ENCODE measurements at regions not wholly inside any gene's neighbourhood (a gene's known extent, or its start where the extent isn't known, plus 50 kb on each side); places are given as distances from the start of the nearest gene placed in this dataset.

GRCh38 chr13:59111751-59112171, 1052.0 kb downstream of the DIAPH3 start:
- peaks cover 16% of the 10 kb centered on the region for H3K4me1 ChIP-seq (ENCODE audit: insufficient read depth, low read length)
- peak overlapping the region; percentile 24 for H3K4me3 ChIP-seq (ENCODE audit: low read length)
- H3K27me3 ChIP-seq (ENCODE audit: insufficient read depth, low read length): no peaks in the 10 kb centered on the region
- H2AFZ ChIP-seq (ENCODE audit: low read depth, low read length): peak overlapping the region; percentile 87
- no peaks in the 10 kb centered on the region for H3K36me3 ChIP-seq (ENCODE audit: insufficient read depth, low read length)
- H3K9me3 ChIP-seq (ENCODE audit: low read length): no peaks in the 10 kb centered on the region

- H3K27me3 ChIP-seq (ENCODE audit: insufficient read depth, low read length): no peaks in the 10 kb centered on the region
- peak overlapping the region; percentile 87 for H2AFZ ChIP-seq (ENCODE audit: low read depth, low read length)
- H3K9me3 ChIP-seq (ENCODE audit: low read length): no peaks in the 10 kb centered on the region
- H3K4me3 ChIP-seq (ENCODE audit: low read length): peak overlapping the region; percentile 24
- H3K36me3 ChIP-seq (ENCODE audit: insufficient read depth, low read length): no peaks in the 10 kb centered on the region
- peaks cover 16% of the 10 kb centered on the region for H3K4me1 ChIP-seq (ENCODE audit: insufficient read depth, low read length)
Observed at GRCh38 chr13:59112221-59112718, 1051.5 kb downstream of the DIAPH3 start.

- no peaks in the 10 kb centered on the region for H3K36me3 ChIP-seq (ENCODE audit: insufficient read depth, low read length)
- H2AFZ ChIP-seq (ENCODE audit: low read depth, low read length): no peak overlapping the region
- H3K9me3 ChIP-seq (ENCODE audit: low read length): no peaks in the 10 kb centered on the region
- no peaks in the 10 kb centered on the region for H3K27me3 ChIP-seq (ENCODE audit: insufficient read depth, low read length)
- no peaks in the 10 kb centered on the region for H3K4me1 ChIP-seq (ENCODE audit: insufficient read depth, low read length)
- no peak overlapping the region for H3K4me3 ChIP-seq (ENCODE audit: low read length)
Observed at GRCh38 chr13:59119475-59119874, 1044.3 kb downstream of the DIAPH3 start.

- H3K27me3 ChIP-seq (ENCODE audit: insufficient read depth, low read length): no peaks in the 10 kb centered on the region
Observed at GRCh38 chr13:59120297-59120843, 1043.4 kb downstream of the DIAPH3 start.

GRCh38 chr13:59121507-59121906, 1042.2 kb downstream of the DIAPH3 start:
- Histone ChIP-seq H3K4me3 (ENCODE audit: low read length) (no peak overlapping the region), H2AFZ (ENCODE audit: low read depth, low read length) (no peak overlapping the region), H3K4me1 (ENCODE audit: insufficient read depth, low read length) (no peaks in the 10 kb centered on the region), H3K36me3 (ENCODE audit: insufficient read depth, low read length) (no peaks in the 10 kb centered on the region), H3K27me3 (ENCODE audit: insufficient read depth, low read length) (no peaks in the 10 kb centered on the region), H3K9me3 (ENCODE audit: low read length) (no peaks in the 10 kb centered on the region)

More at GRCh38 chr13:59120297-59120843, 1043.4 kb downstream of the DIAPH3 start:
- Histone ChIP-seq H3K4me1 (ENCODE audit: insufficient read depth, low read length) (no peaks in the 10 kb centered on the region), H3K9me3 (ENCODE audit: low read length) (no peaks in the 10 kb centered on the region), H3K4me3 (ENCODE audit: low read length) (no peak overlapping the region), H2AFZ (ENCODE audit: low read depth, low read length) (peak overlapping the region; percentile 26), H3K36me3 (ENCODE audit: insufficient read depth, low read length) (no peaks in the 10 kb centered on the region)

DNA sequence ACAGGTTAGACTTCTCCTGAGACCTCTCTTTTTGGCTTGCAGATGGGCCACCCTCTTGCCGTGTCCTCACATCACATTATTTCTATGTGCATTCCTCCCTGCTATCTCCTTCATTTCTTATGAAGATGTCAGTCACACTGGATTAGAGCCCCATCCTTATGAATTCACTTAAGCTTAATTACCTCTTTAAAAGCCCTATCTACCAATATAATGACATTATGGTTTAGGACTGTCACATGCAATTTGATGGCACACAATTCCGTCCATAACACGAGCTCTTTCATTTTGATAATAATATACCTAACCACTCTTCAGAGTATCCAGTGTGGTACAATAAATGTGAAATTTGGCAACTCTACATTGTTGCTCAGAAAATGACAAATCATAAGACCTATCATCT, 1037.3 kb downstream of the DIAPH3 start:
- Histone ChIP-seq H3K4me3 (ENCODE audit: low read length) (no peak overlapping the region), H3K27me3 (ENCODE audit: insufficient read depth, low read length) (no peaks in the 10 kb centered on the region), H3K9me3 (ENCODE audit: low read length) (no peaks in the 10 kb centered on the region), H3K36me3 (ENCODE audit: insufficient read depth, low read length) (no peaks in the 10 kb centered on the region), H3K4me1 (ENCODE audit: insufficient read depth, low read length) (no peaks in the 10 kb centered on the region), H2AFZ (ENCODE audit: low read depth, low read length) (no peak overlapping the region)

GRCh38 chr13:59133903-59134302, 1029.8 kb downstream of the DIAPH3 start:
- Histone ChIP-seq H3K4me3 (ENCODE audit: low read length) (no peak overlapping the region), H3K9me3 (ENCODE audit: low read length) (no peaks in the 10 kb centered on the region), H3K4me1 (ENCODE audit: insufficient read depth, low read length) (no peaks in the 10 kb centered on the region), H3K36me3 (ENCODE audit: insufficient read depth, low read length) (no peaks in the 10 kb centered on the region), H3K27me3 (ENCODE audit: insufficient read depth, low read length) (no peaks in the 10 kb centered on the region), H2AFZ (ENCODE audit: low read depth, low read length) (no peak overlapping the region)

DNA sequence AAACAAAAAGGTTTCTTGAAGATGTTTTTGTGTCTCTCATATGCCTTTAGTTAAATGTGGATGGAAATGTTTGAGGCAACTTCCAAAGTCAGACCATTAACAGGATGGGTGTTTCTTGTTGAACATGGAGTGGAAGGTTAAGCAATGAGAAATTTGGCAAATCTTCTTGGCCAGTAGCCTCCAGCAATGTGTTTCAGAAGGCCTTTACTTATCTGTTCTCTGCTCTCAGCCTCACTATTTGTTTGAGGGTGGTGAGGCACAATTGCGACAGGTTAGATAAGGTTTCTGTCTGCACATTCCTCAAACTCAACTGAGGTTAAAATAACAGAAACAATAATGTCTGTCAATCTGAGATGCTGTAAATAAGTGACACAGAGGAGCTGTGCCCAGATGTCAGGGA, 1019.0 kb downstream of the DIAPH3 start:
- H2AFZ ChIP-seq (ENCODE audit: low read depth, low read length): no peak overlapping the region
- no peaks in the 10 kb centered on the region for H3K9me3 ChIP-seq (ENCODE audit: low read length)
- H3K36me3 ChIP-seq (ENCODE audit: insufficient read depth, low read length): no peaks in the 10 kb centered on the region
- H3K4me1 ChIP-seq (ENCODE audit: insufficient read depth, low read length): no peaks in the 10 kb centered on the region
- no peaks in the 10 kb centered on the region for H3K27me3 ChIP-seq (ENCODE audit: insufficient read depth, low read length)
- no peak overlapping the region for H3K4me3 ChIP-seq (ENCODE audit: low read length)

DNA sequence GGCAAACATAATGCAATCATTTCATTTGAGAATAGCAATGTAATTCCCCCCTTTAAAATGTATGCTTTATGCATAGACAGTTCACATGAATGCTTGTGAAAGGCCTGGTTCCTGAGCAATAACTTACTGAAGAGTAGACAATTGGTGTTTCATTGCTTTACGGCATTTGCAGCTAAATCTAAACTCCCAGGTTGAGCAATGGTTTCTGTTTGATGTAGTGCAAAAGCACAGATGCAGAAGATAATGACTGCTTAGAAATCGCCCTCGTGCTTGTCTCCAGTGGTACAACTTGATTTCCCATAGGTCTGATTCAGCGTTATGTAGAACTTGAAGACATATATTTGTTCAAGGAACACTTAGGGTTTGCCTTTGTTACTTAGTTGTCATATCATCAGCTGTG, 1018.3 kb downstream of the DIAPH3 start:
- no peak overlapping the region for H3K4me3 ChIP-seq (ENCODE audit: low read length)
- H2AFZ ChIP-seq (ENCODE audit: low read depth, low read length): no peak overlapping the region
- H3K27me3 ChIP-seq (ENCODE audit: insufficient read depth, low read length): no peaks in the 10 kb centered on the region
- H3K4me1 ChIP-seq (ENCODE audit: insufficient read depth, low read length): no peaks in the 10 kb centered on the region
- no peaks in the 10 kb centered on the region for H3K36me3 ChIP-seq (ENCODE audit: insufficient read depth, low read length)
- no peaks in the 10 kb centered on the region for H3K9me3 ChIP-seq (ENCODE audit: low read length)

- no peaks in the 10 kb centered on the region for H3K27me3 ChIP-seq (ENCODE audit: insufficient read depth, low read length)
- no peaks in the 10 kb centered on the region for H3K36me3 ChIP-seq (ENCODE audit: insufficient read depth, low read length)
- H3K4me1 ChIP-seq (ENCODE audit: insufficient read depth, low read length): no peaks in the 10 kb centered on the region
- no peak overlapping the region for H3K4me3 ChIP-seq (ENCODE audit: low read length)
- no peak overlapping the region for H2AFZ ChIP-seq (ENCODE audit: low read depth, low read length)
- no peaks in the 10 kb centered on the region for H3K9me3 ChIP-seq (ENCODE audit: low read length)
Observed at GRCh38 chr13:59157181-59157580, 1006.5 kb downstream of the DIAPH3 start.

GRCh38 chr13:59166174-59166573, 997.6 kb downstream of the DIAPH3 start:
- Histone ChIP-seq H3K4me1 (ENCODE audit: insufficient read depth, low read length) (peaks cover 15% of the 10 kb centered on the region), H3K27me3 (ENCODE audit: insufficient read depth, low read length) (no peaks in the 10 kb centered on the region), H2AFZ (ENCODE audit: low read depth, low read length) (no peak overlapping the region), H3K9me3 (ENCODE audit: low read length) (no peaks in the 10 kb centered on the region), H3K4me3 (ENCODE audit: low read length) (no peak overlapping the region), H3K36me3 (ENCODE audit: insufficient read depth, low read length) (no peaks in the 10 kb centered on the region)

- Histone ChIP-seq H3K9me3 (ENCODE audit: low read length) (no peaks in the 10 kb centered on the region), H2AFZ (ENCODE audit: low read depth, low read length) (no peak overlapping the region), H3K27me3 (ENCODE audit: insufficient read depth, low read length) (no peaks in the 10 kb centered on the region), H3K36me3 (ENCODE audit: insufficient read depth, low read length) (no peaks in the 10 kb centered on the region), H3K4me3 (ENCODE audit: low read length) (no peak overlapping the region), H3K4me1 (ENCODE audit: insufficient read depth, low read length) (peaks cover 15% of the 10 kb centered on the region)
Observed at GRCh38 chr13:59172076-59172475, 991.7 kb downstream of the DIAPH3 start.

DNA sequence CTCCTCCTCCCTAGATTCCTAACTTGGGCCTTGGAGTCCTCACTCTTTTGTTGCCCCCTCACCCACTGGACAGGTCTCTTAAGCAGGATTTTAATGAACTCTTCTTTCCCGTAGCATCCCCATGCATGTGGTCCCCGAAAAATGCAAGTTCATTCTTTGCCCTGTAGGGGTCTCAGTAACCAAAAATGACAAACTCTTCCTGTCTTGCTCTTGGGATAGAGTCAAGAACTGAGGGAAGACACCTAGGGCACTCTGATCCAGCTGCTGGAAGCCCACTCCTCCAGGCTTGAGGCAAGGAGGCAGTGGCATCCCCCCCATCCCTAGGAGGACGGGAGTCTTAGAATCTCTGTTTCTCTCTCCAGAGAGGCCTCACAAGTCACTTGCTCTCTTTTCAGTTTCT, 987.0 kb downstream of the DIAPH3 start:
- H3K27me3 ChIP-seq (ENCODE audit: insufficient read depth, low read length): no peaks in the 10 kb centered on the region

DNA sequence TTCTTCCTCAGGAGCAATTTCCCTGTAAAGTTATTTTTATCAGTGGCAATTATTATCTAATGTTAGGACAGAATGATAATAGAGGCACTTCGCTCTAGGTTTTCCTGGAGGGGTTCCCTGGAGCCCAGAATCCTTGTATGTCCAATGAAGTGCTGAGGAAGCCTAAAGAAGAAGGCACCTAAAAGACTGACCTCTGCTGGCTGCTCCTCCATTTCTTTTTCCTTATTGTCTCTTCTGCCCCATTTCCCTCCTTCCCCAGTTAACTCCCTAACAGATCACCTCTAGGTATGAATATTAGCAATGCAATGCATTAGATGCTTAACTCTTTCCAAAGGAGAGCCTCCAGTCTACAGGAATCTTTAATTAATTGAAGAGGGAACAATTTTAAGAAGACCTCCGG, 985.4 kb downstream of the DIAPH3 start:
- Histone ChIP-seq H2AFZ (ENCODE audit: low read depth, low read length) (no peak overlapping the region), H3K27me3 (ENCODE audit: insufficient read depth, low read length) (no peaks in the 10 kb centered on the region), H3K4me1 (ENCODE audit: insufficient read depth, low read length) (no peaks in the 10 kb centered on the region), H3K36me3 (ENCODE audit: insufficient read depth, low read length) (no peaks in the 10 kb centered on the region), H3K4me3 (ENCODE audit: low read length) (no peak overlapping the region), H3K9me3 (ENCODE audit: low read length) (no peaks in the 10 kb centered on the region)

More for the DNA sequence above, 987.0 kb downstream of the DIAPH3 start:
- Histone ChIP-seq H3K9me3 (ENCODE audit: low read length) (no peaks in the 10 kb centered on the region), H3K4me3 (ENCODE audit: low read length) (no peak overlapping the region), H3K36me3 (ENCODE audit: insufficient read depth, low read length) (no peaks in the 10 kb centered on the region), H2AFZ (ENCODE audit: low read depth, low read length) (no peak overlapping the region), H3K4me1 (ENCODE audit: insufficient read depth, low read length) (peaks cover under 1% of the 10 kb centered on the region)
